Activated CD4-positive, alpha-beta T cell treated with anti-CD3 and anti-CD28 coated beads for 4 hours (primary cell): ENCODE measurements at regions not wholly inside any gene's neighbourhood (a gene's known extent, or its start where the extent isn't known, plus 50 kb on each side); places are given as distances from the start of the nearest gene placed in this dataset.
"Not testable (repeated sequence)": the region's sequence is repeated elsewhere in the genome, so short reads cannot be mapped to it uniquely, and the experiment has no call there.

Experiments
- DNase-seq, 2 donors: peaks; one replicate each; pipeline ENCODE4 v3.0.0-alpha.2; 2020

- DNase-seq = no peak
Observed at GRCh38 chr1:228870041-228870713, 134.9 kb downstream of the RHOU start.

- no peak for DNase-seq
Observed at GRCh38 chr1:228871314-228872061, 136.2 kb downstream of the RHOU start.

- no peak for DNase-seq
Observed at GRCh38 chr1:228872080-228872479, 136.8 kb downstream of the RHOU start.

GRCh38 chr1:228873709-228874108, 138.4 kb downstream of the RHOU start:
- DNase-seq = no peak

GRCh38 chr1:228875741-228876140, 140.5 kb downstream of the RHOU start:
- DNase-seq = no peak

- DNase-seq = no peak
Observed at GRCh38 chr1:228876187-228876586, 140.9 kb downstream of the RHOU start.

- no peak for DNase-seq
Observed at GRCh38 chr1:228879164-228879563, 143.9 kb downstream of the RHOU start.

GRCh38 chr1:228882041-228882770, 146.9 kb downstream of the RHOU start:
- DNase-seq = no peak

- DNase-seq = no peak
Observed at GRCh38 chr1:228882771-228883450, 147.6 kb downstream of the RHOU start.

- no peak for DNase-seq
Observed at GRCh38 chr1:228883535-228883934, 148.3 kb downstream of the RHOU start.

GRCh38 chr1:228884196-228884595, 148.9 kb downstream of the RHOU start:
- no peak for DNase-seq

- DNase-seq = no peak
Observed at GRCh38 chr1:228884615-228885566, 149.6 kb downstream of the RHOU start.

- DNase-seq = no peak
Observed at GRCh38 chr1:228885845-228886244, 150.6 kb downstream of the RHOU start.

- DNase-seq = no peak
Observed at GRCh38 chr1:228887101-228887500, 151.8 kb downstream of the RHOU start.

- no peak for DNase-seq
Observed at GRCh38 chr1:228887960-228888359, 152.7 kb downstream of the RHOU start.

GRCh38 chr1:228889289-228889688, 154.0 kb downstream of the RHOU start:
- no peak for DNase-seq

- DNase-seq = no peak
Observed at GRCh38 chr1:228891272-228892034, 156.2 kb downstream of the RHOU start.

GRCh38 chr1:228892200-228892599, 156.9 kb downstream of the RHOU start:
- not testable (repeated sequence) for DNase-seq

GRCh38 chr1:228894442-228894989, 159.2 kb downstream of the RHOU start:
- no peak for DNase-seq

GRCh38 chr1:228897901-228898300, 162.6 kb downstream of the RHOU start:
- no peak for DNase-seq

GRCh38 chr1:228898582-228898992, 163.3 kb downstream of the RHOU start:
- DNase-seq = no peak
